Left renal pelvis (tissue), 4 donors: ENCODE measurements at regions not wholly inside any gene's neighbourhood (a gene's known extent, or its start where the extent isn't known, plus 50 kb on each side); places are given as distances from the start of the nearest gene placed in this dataset.

Source experiments
- DNase-seq, 4 donors: peaks; one replicate each; pipeline ENCODE4 v3.0.0-alpha.2; 2013; ENCODE audit warnings: low read depth in 4 of 4, low spot score in 3 of 4

DNA sequence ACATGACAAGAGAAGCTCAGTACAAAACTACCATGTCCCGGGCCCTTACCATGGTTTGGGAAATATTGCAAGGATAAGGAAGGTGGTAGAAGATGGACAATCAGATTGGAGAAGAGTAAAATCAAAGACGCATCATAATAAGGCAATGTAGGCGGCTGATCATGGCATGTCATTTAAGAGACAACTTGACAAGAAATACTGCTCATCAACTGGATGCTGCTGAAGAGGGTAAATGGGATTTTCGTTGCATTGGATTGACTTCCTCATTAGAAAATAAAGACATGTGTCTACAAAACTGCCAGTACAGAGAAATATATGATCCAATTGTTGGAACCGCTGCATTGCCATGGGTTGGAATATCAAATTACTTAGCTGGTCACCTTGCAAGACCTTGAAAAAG is 238.3 kb upstream of the NCKAP5 start:
- DNase-seq = no peak

DNA sequence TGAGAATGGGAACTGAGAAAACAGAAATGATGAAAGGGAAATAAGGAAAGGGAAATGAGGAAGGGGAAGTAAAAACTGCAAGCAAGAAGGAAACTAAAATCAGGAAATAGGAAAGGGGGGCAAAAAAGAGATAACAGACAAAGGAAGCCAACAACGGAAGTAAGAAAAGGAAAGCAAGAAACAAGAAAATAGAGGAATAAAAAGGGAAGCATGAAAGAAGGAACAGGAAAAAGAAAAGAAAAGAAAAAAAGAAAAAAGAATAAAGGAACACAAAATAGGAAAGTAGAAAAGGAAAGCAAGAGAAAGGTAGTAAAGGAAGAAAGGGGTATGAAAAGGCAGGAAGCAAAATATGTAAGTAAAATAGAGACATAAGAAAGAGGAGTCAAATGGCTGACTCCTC is 241.2 kb upstream of the NCKAP5 start:
- no peak for DNase-seq

- DNase-seq = no peak
Measured at GRCh38 chr2:133810559-133810958, 242.3 kb upstream of the NCKAP5 start.

- no peak for DNase-seq
Measured at GRCh38 chr2:133811409-133812125, 243.3 kb upstream of the NCKAP5 start.

DNA sequence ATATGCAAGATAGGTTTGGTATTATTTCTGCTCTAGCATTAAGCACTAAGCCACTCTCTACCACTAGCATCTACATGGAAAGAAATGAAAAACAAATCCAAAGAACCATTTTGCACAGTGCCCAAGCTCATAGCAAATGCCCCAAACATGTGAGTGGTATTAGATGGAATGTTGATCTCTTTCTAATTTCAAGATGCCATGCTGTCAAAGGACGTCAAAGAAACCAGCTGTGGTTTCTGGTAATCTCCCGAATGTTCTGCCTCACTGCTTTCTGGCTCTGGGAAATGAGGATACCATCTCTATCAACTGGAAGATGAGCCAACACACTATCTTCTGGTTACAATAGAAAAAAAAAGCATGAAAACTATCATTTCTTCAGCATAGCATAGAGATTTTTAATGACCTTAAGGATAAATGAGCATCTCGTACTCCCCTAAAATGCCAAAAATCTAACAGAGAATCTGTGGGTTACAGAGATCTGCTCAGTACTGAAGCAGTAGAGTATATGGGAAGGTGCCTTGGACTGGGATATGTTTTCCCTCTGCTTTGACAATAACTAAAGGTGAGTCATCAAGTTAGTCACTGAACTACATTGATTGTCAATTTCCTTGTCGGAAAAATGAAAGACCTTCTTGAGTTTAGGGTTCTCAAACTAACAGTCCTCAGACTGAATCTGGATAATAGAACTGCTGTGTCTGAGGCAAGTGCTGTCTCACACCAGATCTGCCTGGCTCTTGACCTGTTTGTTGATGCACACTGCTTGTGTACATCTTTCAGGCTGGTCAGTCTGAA is 244.8 kb upstream of the NCKAP5 start:
- no peak for DNase-seq

GRCh38 chr2:133814890-133815289 is 246.6 kb upstream of the NCKAP5 start:
- no peak for DNase-seq

DNA sequence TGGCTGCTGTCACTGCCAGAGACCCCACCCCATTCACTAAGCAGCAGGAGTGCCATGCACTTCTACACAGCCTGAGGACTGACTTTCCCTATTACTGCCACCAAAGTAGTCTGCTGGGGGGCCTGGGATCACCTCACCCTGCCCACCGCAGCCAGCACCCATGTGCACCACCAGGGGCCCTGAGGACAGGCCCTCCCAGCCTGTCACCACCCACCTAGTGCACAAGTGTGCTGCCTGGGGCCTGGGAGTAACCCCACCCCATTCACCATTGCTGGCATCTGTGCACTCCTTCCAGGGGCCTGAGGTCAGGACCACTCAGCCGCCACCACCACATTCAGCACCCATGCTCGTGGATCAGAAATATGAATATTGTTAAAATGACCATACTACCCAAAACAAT is 247.8 kb upstream of the NCKAP5 start:
- DNase-seq = no peak

DNA sequence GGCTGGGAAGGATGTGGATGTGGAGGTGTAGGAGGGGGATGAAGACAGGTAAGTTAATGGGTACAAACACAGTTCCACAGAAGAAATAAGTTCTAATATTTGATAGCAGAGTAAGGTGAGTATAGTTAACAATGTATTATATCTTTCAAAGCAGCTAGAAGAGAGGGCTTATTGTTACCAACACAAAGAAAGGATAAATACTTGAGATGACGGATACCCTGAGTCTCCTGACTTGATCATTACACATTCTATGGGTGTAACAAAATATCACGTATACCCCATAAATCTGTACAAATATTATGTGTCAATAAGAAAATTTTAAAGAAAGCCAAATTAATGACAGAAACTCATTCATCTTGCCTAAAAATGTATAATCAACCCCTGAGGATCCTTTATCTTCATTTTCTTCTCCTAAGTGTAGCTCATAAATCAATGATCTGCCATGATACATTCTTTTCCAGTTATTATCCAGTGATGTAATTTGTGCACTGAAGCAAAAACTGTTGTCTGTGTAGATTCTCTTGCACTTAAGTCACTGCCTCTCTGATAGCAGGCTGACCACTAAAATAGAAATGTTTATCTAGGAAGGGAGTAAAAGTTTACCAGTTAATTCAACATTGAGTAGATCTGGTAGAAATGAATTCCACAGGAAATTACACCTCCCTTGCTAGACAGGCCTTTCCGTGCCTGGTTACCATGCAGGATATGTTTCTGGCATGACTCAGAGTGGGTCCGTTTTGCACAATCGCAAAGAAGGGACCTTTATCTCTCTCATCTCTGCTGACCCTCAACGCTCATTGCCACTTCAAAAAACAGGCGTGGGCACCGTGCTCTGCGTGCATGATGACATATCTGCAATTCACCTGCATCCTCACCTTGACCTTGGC is 249.7 kb upstream of the NCKAP5 start:
- peak in 2 of 4 donors; percentile 3 to 16 for DNase-seq

- DNase-seq = no peak
Measured at GRCh38 chr2:133818661-133819060, 250.4 kb upstream of the NCKAP5 start.

DNA sequence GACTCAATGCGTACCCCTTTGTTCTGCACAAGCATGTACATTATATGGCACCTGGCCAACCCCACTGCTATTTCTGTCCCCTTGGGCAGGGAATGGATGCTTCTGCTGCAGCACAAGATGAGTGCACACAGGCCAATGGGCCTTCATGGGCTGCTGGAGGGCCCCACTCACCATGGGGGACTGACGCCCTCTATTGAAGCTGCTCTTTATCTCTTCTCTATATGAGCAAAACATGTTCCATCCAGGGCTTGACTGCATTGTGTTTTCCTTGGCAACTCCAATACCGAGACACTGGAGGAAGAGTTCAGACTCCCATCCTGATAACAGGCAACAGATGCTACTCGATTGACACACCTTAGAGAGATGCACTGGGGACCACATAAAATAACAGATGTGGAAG is 251.6 kb upstream of the NCKAP5 start:
- DNase-seq = no peak

DNA sequence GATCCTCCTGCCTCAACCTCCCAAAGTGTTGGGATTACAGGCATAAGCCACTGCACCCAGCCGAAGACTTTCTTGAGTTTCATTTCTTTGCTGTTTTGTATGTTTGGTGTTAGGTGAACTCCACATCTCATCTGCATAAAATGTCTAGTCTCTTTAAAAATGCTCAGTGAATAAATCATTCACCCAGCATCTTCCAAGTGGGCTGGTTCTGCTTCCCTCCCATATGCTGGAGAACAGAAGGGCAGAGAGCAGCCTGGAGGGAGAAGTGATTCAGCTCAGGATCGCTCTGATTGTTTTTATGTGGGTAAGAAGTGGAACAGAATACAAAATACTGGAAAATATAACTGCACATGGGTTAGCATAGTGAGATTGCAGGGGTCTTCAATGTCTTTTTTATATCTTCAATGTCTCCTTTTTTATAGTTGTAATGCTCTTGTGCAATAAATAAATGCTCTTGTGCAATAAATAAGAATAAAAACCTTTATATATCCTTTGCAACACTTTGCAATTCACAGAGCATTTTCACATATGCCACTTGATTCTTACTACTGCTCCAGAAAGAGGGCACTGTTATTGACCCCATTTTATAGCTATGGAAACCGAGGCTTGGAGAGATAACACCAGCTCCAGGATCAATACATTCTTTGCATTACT is 253.0 kb upstream of the NCKAP5 start:
- no peak for DNase-seq

GRCh38 chr2:133822517-133823225 is 254.4 kb upstream of the NCKAP5 start:
- no peak for DNase-seq

DNA sequence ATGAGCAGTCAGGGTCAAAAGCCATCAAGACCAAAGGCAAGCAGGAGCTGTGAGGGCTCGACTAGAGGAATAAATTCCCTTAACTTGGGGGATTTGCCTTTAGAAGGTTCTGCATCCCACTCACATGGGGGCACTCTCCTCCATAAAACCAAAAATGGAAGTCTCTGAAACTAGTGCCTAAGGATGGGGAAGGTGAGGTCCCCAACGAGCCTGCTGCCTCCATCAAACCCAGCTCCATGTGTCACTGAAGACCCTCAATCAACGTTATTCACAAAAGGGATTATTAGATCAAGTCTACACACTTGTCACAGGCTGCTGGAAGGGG is 254.9 kb upstream of the NCKAP5 start:
- no peak for DNase-seq

- DNase-seq = no peak
Measured at GRCh38 chr2:133824869-133825268, 256.6 kb upstream of the NCKAP5 start.

DNA sequence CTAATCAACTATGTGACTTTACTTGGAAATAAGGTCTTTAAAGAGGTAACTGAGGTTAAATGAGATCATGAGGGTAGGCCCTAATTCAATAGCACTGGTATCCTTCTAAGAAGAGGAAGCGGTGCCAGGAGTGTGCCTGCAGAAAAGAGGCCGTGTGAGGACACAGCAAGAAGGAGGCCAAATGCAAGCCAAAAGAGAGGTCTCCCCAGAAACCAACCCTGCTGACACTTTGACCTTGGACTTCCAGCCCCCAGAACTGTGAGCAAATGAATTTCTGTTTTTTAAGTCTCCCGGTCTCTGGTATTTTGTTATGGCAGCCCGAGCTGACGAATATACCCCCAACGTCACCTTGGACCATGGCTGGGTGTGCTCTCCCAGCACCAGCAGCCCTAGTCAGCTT is 257.5 kb upstream of the NCKAP5 start:
- DNase-seq = no peak

DNA sequence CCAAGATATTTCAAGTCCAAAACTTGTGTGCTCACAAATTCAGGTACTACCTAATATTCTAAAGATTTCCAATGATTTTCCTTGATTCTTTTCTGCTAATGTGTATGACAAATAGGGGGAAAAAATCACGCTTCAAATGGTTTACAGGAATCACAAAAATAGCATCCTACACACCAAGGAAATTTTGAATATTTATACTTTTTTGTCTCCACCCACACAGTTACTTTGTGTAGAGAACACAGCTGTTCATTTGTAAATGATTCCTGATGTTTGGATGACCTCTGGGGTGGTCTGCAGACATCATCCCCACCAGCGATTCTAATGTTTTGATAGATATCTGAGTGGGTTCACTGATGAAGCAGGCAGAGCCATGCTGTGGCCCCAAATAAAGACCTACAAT is 260.6 kb upstream of the NCKAP5 start:
- DNase-seq = no peak

DNA sequence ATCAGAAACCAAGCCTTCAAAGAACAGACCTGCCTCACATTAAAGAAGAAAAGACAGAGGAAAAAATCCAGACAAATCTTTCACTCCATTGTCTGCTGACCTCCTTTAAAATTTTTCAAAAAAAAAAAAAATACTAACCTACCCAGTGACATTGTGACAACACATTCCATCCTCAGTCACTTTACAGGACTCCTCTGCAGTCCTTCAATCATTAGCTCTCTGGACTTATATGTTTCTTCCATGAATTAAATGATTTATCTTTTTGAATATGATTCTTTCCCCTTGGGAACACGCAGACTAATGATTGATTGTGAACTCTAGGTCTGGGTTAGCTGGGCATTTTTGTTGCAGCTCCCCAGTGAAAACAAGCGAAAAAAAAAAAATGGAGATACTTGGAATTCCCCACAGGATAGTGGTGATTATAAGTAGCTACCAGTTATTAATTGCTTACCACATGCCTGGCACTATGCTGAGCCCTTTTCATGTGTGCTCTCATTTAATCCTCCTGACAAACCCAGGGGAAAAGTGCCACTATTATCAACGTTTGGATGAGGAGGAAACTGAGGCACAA is 261.3 kb upstream of the NCKAP5 start:
- DNase-seq = no peak

DNA sequence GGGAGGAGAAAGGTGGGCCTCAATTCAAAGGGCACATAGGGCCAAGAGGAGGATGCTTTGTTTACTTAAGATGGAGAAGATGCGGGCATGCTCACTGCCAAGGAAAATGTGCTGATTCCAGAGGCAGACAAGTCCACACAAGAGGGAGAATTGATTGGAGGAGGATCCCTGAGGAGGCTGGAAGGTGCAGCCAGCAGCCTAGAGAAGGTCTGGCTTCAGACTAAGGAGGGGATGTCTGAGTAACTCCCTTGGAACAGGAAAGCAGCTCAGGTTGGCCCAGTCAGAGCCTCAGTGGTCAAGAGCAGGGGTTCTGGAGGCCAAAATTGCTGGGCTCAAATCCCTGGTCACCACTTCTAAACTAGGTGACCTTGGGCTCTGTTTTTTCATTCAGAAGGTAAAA is 265.5 kb upstream of the NCKAP5 start:
- no peak for DNase-seq

DNA sequence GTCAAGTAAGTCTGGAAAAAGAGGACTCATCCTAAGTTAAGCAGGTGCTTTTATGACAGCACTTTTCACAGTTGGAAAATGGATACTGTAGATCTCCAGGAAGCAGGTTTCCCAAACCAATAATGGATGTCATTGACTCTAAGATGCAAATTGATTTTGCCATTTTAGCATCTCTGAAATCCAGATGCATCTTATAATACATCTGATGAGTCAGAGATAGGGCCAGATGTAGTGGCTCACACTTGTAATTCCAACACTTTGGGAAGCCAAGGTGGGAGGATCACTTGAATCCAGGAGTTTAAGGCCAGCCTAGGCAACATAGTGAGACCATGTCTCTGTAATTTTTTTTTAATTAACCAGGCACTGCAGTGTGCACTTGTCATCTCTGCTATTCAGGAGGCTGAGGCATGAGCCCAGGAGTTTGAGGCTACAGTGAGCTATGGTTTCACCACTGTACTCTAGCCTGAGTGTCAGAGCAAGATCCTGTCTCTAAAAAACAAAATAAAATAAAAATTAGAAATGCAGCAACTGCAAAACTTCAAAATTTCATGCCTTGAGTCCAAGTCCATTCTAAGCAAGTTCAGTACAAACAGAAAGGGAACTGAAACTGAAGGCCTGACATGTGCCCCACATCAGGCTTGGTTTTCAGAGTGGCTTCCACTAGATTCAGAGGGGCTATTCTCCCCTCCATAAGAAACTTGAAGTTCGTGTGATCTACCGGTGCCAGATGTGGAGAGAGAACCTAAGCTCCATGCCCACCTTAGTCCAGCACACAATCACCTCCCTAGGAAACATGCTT is 267.8 kb upstream of the NCKAP5 start:
- no peak for DNase-seq
